HepG2 (cell line): ENCODE measurements at regions not wholly inside any gene's neighbourhood (a gene's known extent, or its start where the extent isn't known, plus 50 kb on each side); places are given as distances from the start of the nearest gene placed in this dataset.
A peak's percentile ranks its signal among the peaks of the same experiment; 100 is the strongest.

Experiments
- ATF7 ChIP-seq, 2 experiments: fragments of 450-650 bp in 1 of 2; sonication (generic) in 1 of 2; formaldehyde crosslinking in 1 of 2; IDR thresholded peaks; 2 replicates each; pipeline versions ENCODE4 v1.4.0 to v1.6.1; 2016 to 2020; ENCODE audit warnings: antibody characterized with exemption in 1 of 2, mild to moderate bottlenecking in 1 of 2, missing genetic modification reagents in 1 of 2
- HCFC1 ChIP-seq: fragments of 150-350 bp; IDR thresholded peaks from 2 replicates; pipeline ENCODE4 v1.6.1; 2014; ENCODE audit warnings: low read depth, low read length
- LCORL ChIP-seq, 2 experiments: fragments of 450-650 bp in 1 of 2; sonication (generic) in 1 of 2; formaldehyde crosslinking in 1 of 2; IDR thresholded peaks; 2 replicates each; pipeline versions ENCODE4 v1.5.0 to v1.6.1; 2017 to 2020; ENCODE audit warnings: antibody characterized with exemption in 1 of 2, missing genetic modification reagents in 1 of 2
- MAZ ChIP-seq, 2 experiments: sonication (generic) in 1 of 2; formaldehyde crosslinking in 1 of 2; IDR thresholded peaks; 2 replicates each; pipeline versions ENCODE4 v1.5.0 to v1.6.1; 2012 to 2020; ENCODE audit warnings: low read depth in 2 of 2, mild to moderate bottlenecking in 2 of 2, borderline replicate concordance in 1 of 2, improper control_type of control experiment in 1 of 2, low read length in 1 of 2, missing genetic modification reagents in 1 of 2, moderate library complexity in 1 of 2
- ZFP62 ChIP-seq: sonication (generic); formaldehyde crosslinking; IDR thresholded peaks from 2 replicates; pipeline ENCODE4 v1.4.0; 2020; ENCODE audit warnings: missing genetic modification reagents
- ZNF24 ChIP-seq: fragments of 450-650 bp; IDR thresholded peaks from 2 replicates; pipeline ENCODE4 v1.6.1; 2017; ENCODE audit warnings: antibody characterized with exemption, mild to moderate bottlenecking
- ZNF703 ChIP-seq: sonication (generic); formaldehyde crosslinking; IDR thresholded peaks from 2 replicates; pipeline ENCODE4 v1.5.1; 2020; ENCODE audit warnings: missing genetic modification reagents, mild to moderate bottlenecking, moderate library complexity, borderline replicate concordance
- ZSCAN12 ChIP-seq: sonication (generic); formaldehyde crosslinking; IDR thresholded peaks from 2 replicates; pipeline ENCODE4 v1.9.0; 2021; ENCODE audit warnings: mild to moderate bottlenecking, missing genetic modification reagents
- TF ChIP-seq, protein P1 (sequence below): sonication (generic); formaldehyde crosslinking; conservative IDR thresholded peaks from 2 replicates; pipeline ENCODE4 v1.4.0; 2020; ENCODE audit warnings: mild to moderate bottlenecking, missing genetic modification reagents, moderate library complexity
- TF ChIP-seq, protein P2 (sequence below): sonication (generic); formaldehyde crosslinking; IDR thresholded peaks from 2 replicates; pipeline ENCODE4 v1.4.0; 2020; ENCODE audit warnings: mild to moderate bottlenecking, missing genetic modification reagents
- TF ChIP-seq, protein P3 (sequence below): sonication (generic); formaldehyde crosslinking; IDR thresholded peaks from 2 replicates; pipeline ENCODE4 v1.5.1; 2020; ENCODE audit warnings: missing genetic modification reagents, mild to moderate bottlenecking, borderline replicate concordance
- TF ChIP-seq, protein P4 (sequence below): sonication (generic); formaldehyde crosslinking; IDR thresholded peaks from 2 replicates; pipeline ENCODE4 v1.5.0; 2020; ENCODE audit warnings: mild to moderate bottlenecking, low read depth, missing genetic modification reagents, borderline replicate concordance
- TF ChIP-seq, protein P5 (sequence below): sonication (generic); formaldehyde crosslinking; IDR thresholded peaks from 2 replicates; pipeline ENCODE4 v1.9.0; 2021; ENCODE audit warnings: missing genetic modification reagents, mild to moderate bottlenecking, borderline replicate concordance
- TF ChIP-seq, protein P6 (sequence below): sonication (generic); formaldehyde crosslinking; IDR thresholded peaks from 2 replicates; pipeline ENCODE4 v1.5.1; 2020; ENCODE audit warnings: mild to moderate bottlenecking, missing genetic modification reagents, moderate library complexity

DNA sequence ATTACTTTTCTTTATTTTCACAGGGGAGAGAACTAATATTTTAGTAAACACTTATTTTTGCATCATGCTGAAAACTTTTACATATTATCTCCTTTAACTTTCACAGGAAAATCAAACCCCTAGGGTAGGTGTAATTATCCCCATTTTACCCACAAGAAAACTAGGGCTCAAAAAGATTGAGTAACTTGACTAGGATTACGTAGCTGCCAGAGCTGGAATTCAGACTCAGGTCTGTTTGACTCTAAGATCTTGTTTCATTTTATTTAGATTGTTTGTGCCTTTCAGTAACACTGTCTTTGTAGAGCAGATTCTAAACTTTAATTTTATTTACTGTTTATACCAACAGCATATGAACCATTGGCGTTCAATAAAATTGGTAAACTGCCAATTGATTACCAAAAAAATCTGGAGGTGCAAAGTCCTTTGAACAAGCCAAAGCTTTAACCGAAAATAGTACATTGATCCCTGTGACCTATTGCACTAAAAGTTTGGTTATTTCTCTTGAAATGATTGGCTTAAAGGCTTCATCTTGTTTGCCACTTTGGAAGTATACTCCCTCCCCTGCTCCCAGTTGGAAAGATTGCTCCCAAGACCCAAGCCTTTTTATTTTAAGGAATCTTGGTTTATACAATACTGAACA is 71.0 kb upstream of the WDR26 start (continued):
- TF ChIP-seq, protein P1, sequence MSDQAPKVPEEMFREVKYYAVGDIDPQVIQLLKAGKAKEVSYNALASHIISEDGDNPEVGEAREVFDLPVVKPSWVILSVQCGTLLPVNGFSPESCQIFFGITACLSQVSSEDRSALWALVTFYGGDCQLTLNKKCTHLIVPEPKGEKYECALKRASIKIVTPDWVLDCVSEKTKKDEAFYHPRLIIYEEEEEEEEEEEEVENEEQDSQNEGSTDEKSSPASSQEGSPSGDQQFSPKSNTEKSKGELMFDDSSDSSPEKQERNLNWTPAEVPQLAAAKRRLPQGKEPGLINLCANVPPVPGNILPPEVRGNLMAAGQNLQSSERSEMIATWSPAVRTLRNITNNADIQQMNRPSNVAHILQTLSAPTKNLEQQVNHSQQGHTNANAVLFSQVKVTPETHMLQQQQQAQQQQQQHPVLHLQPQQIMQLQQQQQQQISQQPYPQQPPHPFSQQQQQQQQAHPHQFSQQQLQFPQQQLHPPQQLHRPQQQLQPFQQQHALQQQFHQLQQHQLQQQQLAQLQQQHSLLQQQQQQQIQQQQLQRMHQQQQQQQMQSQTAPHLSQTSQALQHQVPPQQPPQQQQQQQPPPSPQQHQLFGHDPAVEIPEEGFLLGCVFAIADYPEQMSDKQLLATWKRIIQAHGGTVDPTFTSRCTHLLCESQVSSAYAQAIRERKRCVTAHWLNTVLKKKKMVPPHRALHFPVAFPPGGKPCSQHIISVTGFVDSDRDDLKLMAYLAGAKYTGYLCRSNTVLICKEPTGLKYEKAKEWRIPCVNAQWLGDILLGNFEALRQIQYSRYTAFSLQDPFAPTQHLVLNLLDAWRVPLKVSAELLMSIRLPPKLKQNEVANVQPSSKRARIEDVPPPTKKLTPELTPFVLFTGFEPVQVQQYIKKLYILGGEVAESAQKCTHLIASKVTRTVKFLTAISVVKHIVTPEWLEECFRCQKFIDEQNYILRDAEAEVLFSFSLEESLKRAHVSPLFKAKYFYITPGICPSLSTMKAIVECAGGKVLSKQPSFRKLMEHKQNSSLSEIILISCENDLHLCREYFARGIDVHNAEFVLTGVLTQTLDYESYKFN: 0 out of 2 replicates have a peak, but pooled peaks have one; percentile 24
- TF ChIP-seq, protein P2, sequence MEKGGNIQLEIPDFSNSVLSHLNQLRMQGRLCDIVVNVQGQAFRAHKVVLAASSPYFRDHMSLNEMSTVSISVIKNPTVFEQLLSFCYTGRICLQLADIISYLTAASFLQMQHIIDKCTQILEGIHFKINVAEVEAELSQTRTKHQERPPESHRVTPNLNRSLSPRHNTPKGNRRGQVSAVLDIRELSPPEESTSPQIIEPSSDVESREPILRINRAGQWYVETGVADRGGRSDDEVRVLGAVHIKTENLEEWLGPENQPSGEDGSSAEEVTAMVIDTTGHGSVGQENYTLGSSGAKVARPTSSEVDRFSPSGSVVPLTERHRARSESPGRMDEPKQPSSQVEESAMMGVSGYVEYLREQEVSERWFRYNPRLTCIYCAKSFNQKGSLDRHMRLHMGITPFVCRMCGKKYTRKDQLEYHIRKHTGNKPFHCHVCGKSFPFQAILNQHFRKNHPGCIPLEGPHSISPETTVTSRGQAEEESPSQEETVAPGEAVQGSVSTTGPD (CRISPR knock-in tag): peak; percentile 46; the same call in 1 of the 2 replicates
- TF ChIP-seq, protein P3, sequence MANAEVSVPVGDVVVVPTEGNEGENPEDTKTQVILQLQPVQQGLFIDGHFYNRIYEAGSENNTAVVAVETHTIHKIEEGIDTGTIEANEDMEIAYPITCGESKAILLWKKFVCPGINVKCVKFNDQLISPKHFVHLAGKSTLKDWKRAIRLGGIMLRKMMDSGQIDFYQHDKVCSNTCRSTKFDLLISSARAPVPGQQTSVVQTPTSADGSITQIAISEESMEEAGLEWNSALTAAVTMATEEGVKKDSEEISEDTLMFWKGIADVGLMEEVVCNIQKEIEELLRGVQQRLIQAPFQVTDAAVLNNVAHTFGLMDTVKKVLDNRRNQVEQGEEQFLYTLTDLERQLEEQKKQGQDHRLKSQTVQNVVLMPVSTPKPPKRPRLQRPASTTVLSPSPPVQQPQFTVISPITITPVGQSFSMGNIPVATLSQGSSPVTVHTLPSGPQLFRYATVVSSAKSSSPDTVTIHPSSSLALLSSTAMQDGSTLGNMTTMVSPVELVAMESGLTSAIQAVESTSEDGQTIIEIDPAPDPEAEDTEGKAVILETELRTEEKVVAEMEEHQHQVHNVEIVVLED (CRISPR knock-in tag): no peak
- no peak for TF ChIP-seq ZNF24
- TF ChIP-seq ZFP62: no peak
- no peak for TF ChIP-seq HCFC1
- TF ChIP-seq MAZ (IDR thresholded peaks at IDR 0.05; ENCODE audit: borderline replicate concordance, low read depth, low read length): no peak
- no peak for TF ChIP-seq MAZ (CRISPR knock-in tag; IDR thresholded peaks at IDR 0.05; ENCODE audit: low read depth)
- no peak for TF ChIP-seq ZNF703 (CRISPR knock-in tag)
- 0 out of 2 replicates have a peak, but pooled peaks have one; percentile 1 for TF ChIP-seq ATF7 (IDR thresholded peaks at IDR 0.05)
- no peak for TF ChIP-seq ATF7 (CRISPR knock-in tag; IDR thresholded peaks at IDR 0.05)
- 0 out of 2 replicates have a peak, but pooled peaks have one; percentile 28 for TF ChIP-seq LCORL (IDR thresholded peaks at IDR 0.05)
- TF ChIP-seq LCORL (CRISPR knock-in tag; IDR thresholded peaks at IDR 0.05): no peak
- TF ChIP-seq, protein P4, sequence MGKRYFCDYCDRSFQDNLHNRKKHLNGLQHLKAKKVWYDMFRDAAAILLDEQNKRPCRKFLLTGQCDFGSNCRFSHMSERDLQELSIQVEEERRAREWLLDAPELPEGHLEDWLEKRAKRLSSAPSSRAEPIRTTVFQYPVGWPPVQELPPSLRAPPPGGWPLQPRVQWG (CRISPR knock-in tag): no peak
- TF ChIP-seq, protein P5, sequence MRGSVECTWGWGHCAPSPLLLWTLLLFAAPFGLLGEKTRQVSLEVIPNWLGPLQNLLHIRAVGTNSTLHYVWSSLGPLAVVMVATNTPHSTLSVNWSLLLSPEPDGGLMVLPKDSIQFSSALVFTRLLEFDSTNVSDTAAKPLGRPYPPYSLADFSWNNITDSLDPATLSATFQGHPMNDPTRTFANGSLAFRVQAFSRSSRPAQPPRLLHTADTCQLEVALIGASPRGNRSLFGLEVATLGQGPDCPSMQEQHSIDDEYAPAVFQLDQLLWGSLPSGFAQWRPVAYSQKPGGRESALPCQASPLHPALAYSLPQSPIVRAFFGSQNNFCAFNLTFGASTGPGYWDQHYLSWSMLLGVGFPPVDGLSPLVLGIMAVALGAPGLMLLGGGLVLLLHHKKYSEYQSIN: no peak
- TF ChIP-seq ZSCAN12 (CRISPR knock-in tag): no peak
- TF ChIP-seq, protein P6, sequence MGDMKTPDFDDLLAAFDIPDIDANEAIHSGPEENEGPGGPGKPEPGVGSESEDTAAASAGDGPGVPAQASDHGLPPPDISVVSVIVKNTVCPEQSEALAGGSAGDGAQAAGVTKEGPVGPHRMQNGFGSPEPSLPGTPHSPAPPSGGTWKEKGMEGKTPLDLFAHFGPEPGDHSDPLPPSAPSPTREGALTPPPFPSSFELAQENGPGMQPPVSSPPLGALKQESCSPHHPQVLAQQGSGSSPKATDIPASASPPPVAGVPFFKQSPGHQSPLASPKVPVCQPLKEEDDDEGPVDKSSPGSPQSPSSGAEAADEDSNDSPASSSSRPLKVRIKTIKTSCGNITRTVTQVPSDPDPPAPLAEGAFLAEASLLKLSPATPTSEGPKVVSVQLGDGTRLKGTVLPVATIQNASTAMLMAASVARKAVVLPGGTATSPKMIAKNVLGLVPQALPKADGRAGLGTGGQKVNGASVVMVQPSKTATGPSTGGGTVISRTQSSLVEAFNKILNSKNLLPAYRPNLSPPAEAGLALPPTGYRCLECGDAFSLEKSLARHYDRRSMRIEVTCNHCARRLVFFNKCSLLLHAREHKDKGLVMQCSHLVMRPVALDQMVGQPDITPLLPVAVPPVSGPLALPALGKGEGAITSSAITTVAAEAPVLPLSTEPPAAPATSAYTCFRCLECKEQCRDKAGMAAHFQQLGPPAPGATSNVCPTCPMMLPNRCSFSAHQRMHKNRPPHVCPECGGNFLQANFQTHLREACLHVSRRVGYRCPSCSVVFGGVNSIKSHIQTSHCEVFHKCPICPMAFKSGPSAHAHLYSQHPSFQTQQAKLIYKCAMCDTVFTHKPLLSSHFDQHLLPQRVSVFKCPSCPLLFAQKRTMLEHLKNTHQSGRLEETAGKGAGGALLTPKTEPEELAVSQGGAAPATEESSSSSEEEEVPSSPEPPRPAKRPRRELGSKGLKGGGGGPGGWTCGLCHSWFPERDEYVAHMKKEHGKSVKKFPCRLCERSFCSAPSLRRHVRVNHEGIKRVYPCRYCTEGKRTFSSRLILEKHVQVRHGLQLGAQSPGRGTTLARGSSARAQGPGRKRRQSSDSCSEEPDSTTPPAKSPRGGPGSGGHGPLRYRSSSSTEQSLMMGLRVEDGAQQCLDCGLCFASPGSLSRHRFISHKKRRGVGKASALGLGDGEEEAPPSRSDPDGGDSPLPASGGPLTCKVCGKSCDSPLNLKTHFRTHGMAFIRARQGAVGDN: no peak
